ENCODE measurements at regions not wholly inside any gene's neighbourhood (a gene's known extent, or its start where the extent isn't known, plus 50 kb on each side); places are given as distances from the start of the nearest gene placed in this dataset.

DNA sequence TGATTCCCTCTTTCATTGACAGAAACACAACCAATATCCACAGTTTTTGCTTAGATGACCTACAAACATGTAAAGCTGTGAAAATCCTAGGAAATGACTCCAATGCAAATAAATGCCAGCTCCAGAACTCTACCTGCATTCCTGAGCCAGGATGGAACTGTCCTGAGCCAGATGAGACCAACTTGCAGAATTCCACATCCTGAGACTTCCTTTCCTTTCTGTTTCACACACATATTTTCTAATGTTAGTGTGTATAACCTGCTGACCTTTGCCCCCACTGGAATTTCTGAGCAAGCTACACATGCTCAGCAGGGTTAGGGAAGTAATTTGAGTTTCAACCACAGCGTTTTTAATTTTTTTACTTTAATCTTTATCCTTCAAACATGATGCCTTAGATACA lies 69.6 kb upstream of the ADGRF1 start (continued):
- TF ChIP-seq SALL1 (CRISPR knock-in tag; IDR thresholded peaks at IDR 0.05) (peak; percentile 47; the same call in 1 of the 2 replicates), SMYD3 (CRISPR knock-in tag; IDR thresholded peaks at IDR 0.05) (no peak), NR2F6 (IDR thresholded peaks at IDR 0.05) (peak; percentile 97), NR2F6 (CRISPR knock-in tag; IDR thresholded peaks at IDR 0.05) (peak; percentile 97), ZNF331 (CRISPR knock-in tag; IDR thresholded peaks at IDR 0.05) (peak; percentile 66; the same call in 1 of the 2 replicates), FOXA1 (IDR thresholded peaks at IDR 0.05) (no peak), FOXA1 (CRISPR knock-in tag; IDR thresholded peaks at IDR 0.05) (0 out of 2 replicates have a peak, but pooled peaks have one; percentile 19), STAG1 (CRISPR knock-in tag; IDR thresholded peaks at IDR 0.05) (0 out of 2 replicates have a peak, but pooled peaks have one; percentile 14), CBFB (CRISPR knock-in tag; IDR thresholded peaks at IDR 0.05) (no peak), PPARG (CRISPR knock-in tag; conservative IDR thresholded peaks at IDR 0.05) (peak; percentile 75), ZNF672 (CRISPR knock-in tag; IDR thresholded peaks at IDR 0.05) (no peak), TBX2 (CRISPR knock-in tag; IDR thresholded peaks at IDR 0.05; ENCODE audit: borderline replicate concordance) (0 out of 2 replicates have a peak, but pooled peaks have one; percentile 17), RFXANK (CRISPR knock-in tag; IDR thresholded peaks at IDR 0.05) (no peak), HDAC2 (CRISPR knock-in tag; IDR thresholded peaks at IDR 0.05) (peak; percentile 51; the same call in 1 of the 2 replicates), MED1 (CRISPR knock-in tag; IDR thresholded peaks at IDR 0.05) (peak; percentile 28; the same call in 1 of the 2 replicates), SIN3B (IDR thresholded peaks at IDR 0.05; ENCODE audit: low read length) (no peak), FOXK2 (IDR thresholded peaks at IDR 0.05) (no peak), ZBTB38 (CRISPR knock-in tag; IDR thresholded peaks at IDR 0.05) (no peak), GFI1 (CRISPR knock-in tag; IDR thresholded peaks at IDR 0.05; ENCODE audit: borderline replicate concordance) (peak; percentile 74), ZNF781 (CRISPR knock-in tag; IDR thresholded peaks at IDR 0.05; ENCODE audit: borderline replicate concordance, not compliant biosample characterization) (no peak), SMAD3 (CRISPR knock-in tag; IDR thresholded peaks at IDR 0.05) (no peak), KLF13 (CRISPR knock-in tag; IDR thresholded peaks at IDR 0.05) (no peak), NONO (IDR thresholded peaks at IDR 0.05) (no peak), NONO (CRISPR knock-in tag; conservative IDR thresholded peaks at IDR 0.05) (no peak), HNF4A (CRISPR knock-in tag; IDR thresholded peaks at IDR 0.05) (peak; percentile 71), ETV5 (CRISPR knock-in tag; IDR thresholded peaks at IDR 0.05; ENCODE audit: borderline replicate concordance) (peak; percentile 11; the same call in 1 of the 2 replicates), PAF1 (CRISPR knock-in tag; IDR thresholded peaks at IDR 0.05) (no peak), MIXL1 (CRISPR knock-in tag; IDR thresholded peaks at IDR 0.05) (peak; percentile 63; the same call in 1 of the 2 replicates), SPEN (CRISPR knock-in tag; IDR thresholded peaks at IDR 0.05; ENCODE audit: low read depth) (no peak), HCFC1 (IDR thresholded peaks at IDR 0.05; ENCODE audit: low read depth, low read length) (no peak)
- TF ChIP-seq, protein P1, sequence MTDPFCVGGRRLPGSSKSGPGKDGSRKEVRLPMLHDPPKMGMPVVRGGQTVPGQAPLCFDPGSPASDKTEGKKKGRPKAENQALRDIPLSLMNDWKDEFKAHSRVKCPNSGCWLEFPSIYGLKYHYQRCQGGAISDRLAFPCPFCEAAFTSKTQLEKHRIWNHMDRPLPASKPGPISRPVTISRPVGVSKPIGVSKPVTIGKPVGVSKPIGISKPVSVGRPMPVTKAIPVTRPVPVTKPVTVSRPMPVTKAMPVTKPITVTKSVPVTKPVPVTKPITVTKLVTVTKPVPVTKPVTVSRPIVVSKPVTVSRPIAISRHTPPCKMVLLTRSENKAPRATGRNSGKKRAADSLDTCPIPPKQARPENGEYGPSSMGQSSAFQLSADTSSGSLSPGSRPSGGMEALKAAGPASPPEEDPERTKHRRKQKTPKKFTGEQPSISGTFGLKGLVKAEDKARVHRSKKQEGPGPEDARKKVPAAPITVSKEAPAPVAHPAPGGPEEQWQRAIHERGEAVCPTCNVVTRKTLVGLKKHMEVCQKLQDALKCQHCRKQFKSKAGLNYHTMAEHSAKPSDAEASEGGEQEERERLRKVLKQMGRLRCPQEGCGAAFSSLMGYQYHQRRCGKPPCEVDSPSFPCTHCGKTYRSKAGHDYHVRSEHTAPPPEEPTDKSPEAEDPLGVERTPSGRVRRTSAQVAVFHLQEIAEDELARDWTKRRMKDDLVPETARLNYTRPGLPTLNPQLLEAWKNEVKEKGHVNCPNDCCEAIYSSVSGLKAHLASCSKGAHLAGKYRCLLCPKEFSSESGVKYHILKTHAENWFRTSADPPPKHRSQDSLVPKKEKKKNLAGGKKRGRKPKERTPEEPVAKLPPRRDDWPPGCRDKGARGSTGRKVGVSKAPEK (CRISPR knock-in tag; IDR thresholded peaks at IDR 0.05; ENCODE audit: borderline replicate concordance), result no peak
- TF ChIP-seq, protein P2, sequence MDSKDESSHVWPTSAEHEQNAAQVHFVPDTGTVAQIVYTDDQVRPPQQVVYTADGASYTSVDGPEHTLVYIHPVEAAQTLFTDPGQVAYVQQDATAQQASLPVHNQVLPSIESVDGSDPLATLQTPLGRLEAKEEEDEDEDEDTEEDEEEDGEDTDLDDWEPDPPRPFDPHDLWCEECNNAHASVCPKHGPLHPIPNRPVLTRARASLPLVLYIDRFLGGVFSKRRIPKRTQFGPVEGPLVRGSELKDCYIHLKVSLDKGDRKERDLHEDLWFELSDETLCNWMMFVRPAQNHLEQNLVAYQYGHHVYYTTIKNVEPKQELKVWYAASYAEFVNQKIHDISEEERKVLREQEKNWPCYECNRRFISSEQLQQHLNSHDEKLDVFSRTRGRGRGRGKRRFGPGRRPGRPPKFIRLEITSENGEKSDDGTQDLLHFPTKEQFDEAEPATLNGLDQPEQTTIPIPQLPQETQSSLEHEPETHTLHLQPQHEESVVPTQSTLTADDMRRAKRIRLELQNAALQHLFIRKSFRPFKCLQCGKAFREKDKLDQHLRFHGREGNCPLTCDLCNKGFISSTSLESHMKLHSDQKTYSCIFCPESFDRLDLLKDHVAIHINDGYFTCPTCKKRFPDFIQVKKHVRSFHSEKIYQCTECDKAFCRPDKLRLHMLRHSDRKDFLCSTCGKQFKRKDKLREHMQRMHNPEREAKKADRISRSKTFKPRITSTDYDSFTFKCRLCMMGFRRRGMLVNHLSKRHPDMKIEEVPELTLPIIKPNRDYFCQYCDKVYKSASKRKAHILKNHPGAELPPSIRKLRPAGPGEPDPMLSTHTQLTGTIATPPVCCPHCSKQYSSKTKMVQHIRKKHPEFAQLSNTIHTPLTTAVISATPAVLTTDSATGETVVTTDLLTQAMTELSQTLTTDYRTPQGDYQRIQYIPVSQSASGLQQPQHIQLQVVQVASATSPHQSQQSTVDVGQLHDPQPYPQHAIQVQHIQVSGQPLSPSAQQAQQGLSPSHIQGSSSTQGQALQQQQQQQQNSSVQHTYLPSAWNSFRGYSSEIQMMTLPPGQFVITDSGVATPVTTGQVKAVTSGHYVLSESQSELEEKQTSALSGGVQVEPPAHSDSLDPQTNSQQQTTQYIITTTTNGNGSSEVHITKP (CRISPR knock-in tag; IDR thresholded peaks at IDR 0.05; ENCODE audit: low read depth), result peak; percentile 95
